Activated T-cell treated with anti-CD3 and anti-CD28 coated beads, Interleukin-2, amount 50 U/mL, for 72 hours (primary cell): ENCODE measurements at regions not wholly inside any gene's neighbourhood (a gene's known extent, or its start where the extent isn't known, plus 50 kb on each side); places are given as distances from the start of the nearest gene placed in this dataset.

Experiments used
- ATAC-seq, 2 donors: fragments of 150-1000 bp; cut with Tn5 transposase; replicated peaks in 1 of 2; 2 replicates each; pipeline ENCODE4 v1.10.0; 2021; ENCODE audit warnings: moderate library complexity in 2 of 2, mild to moderate bottlenecking in 1 of 2
- DNase-seq, 2 donors: peaks; one replicate each; pipeline ENCODE4 v3.0.0; 2021 to 2022; ENCODE audit warnings: mixed read lengths in 1 of 2
- H3K27ac Mint-ChIP-seq: one replicate; pipeline ENCODE4 v1.8.0; 2022; ENCODE audit warnings: mild to moderate bottlenecking, moderate library complexity, mixed read lengths
- H3K27me3 Mint-ChIP-seq: one replicate; pipeline ENCODE4 v1.8.0; 2022; ENCODE audit warnings: low read depth, mixed read lengths
- H3K36me3 Mint-ChIP-seq, 2 donors: one replicate each; pipeline ENCODE4 v1.8.0; 2022; ENCODE audit warnings: mixed read lengths in 2 of 2, mild to moderate bottlenecking in 1 of 2; ENCODE audit not compliant: insufficient read depth in 2 of 2
- H3K4me1 Mint-ChIP-seq: one replicate; pipeline ENCODE4 v1.8.0; 2022; ENCODE audit warnings: low read depth, mixed read lengths
- H3K4me3 Mint-ChIP-seq, 2 donors: one replicate each; pipeline ENCODE4 v1.8.0; 2022; ENCODE audit warnings: mild to moderate bottlenecking in 2 of 2, mixed read lengths in 2 of 2, moderate library complexity in 2 of 2
- H3K9me3 Mint-ChIP-seq, 2 donors: one replicate each; pipeline ENCODE4 v1.8.0; 2022; ENCODE audit warnings: mixed read lengths in 2 of 2

- H3K4me1 Mint-ChIP-seq = no peaks in the 10 kb centered on the region
- DNase-seq = no peak
- no peak for ATAC-seq
- no peaks in the 10 kb centered on the region for H3K27me3 Mint-ChIP-seq
- H3K27ac Mint-ChIP-seq = no peak overlapping the region
- no peak overlapping the region for H3K4me3 Mint-ChIP-seq
- H3K36me3 Mint-ChIP-seq = peaks cover 0 to 2% of the 10 kb centered on the region in 2 donors
- peaks cover 1 to 4% of the 10 kb centered on the region in 2 donors for H3K9me3 Mint-ChIP-seq
Measured at GRCh38 chr14:48008646-48009045, 333.2 kb upstream of the MDGA2 start.

- DNase-seq = no peak
- Mint-ChIP-seq H3K27ac (no peak overlapping the region), H3K4me3 (no peak overlapping the region), H3K4me1 (no peaks in the 10 kb centered on the region), H3K36me3 (peaks cover 0 to 2% of the 10 kb centered on the region in 2 donors), H3K27me3 (no peaks in the 10 kb centered on the region), H3K9me3 (peaks cover 0 to 2% of the 10 kb centered on the region in 2 donors)
- ATAC-seq = no peak
Measured at GRCh38 chr14:48005986-48006385, 330.6 kb upstream of the MDGA2 start.

- no peak for DNase-seq
- H3K27ac Mint-ChIP-seq = no peak overlapping the region
- no peaks in the 10 kb centered on the region for H3K4me1 Mint-ChIP-seq
- H3K36me3 Mint-ChIP-seq = no peaks in the 10 kb centered on the region
- ATAC-seq = no peak
- H3K9me3 Mint-ChIP-seq = peaks cover 3 to 12% of the 10 kb centered on the region in 2 donors
- no peak overlapping the region for H3K4me3 Mint-ChIP-seq
- no peaks in the 10 kb centered on the region for H3K27me3 Mint-ChIP-seq
Measured at GRCh38 chr14:47993883-47994282, 318.5 kb upstream of the MDGA2 start.

GRCh38 chr14:47988175-47988574 is 312.8 kb upstream of the MDGA2 start:
- no peak overlapping the region for H3K4me3 Mint-ChIP-seq
- no peaks in the 10 kb centered on the region for H3K27me3 Mint-ChIP-seq
- peaks cover 0 to 2% of the 10 kb centered on the region in 2 donors for H3K9me3 Mint-ChIP-seq
- no peak for DNase-seq
- H3K27ac Mint-ChIP-seq = no peak overlapping the region
- no peak for ATAC-seq
- no peaks in the 10 kb centered on the region for H3K4me1 Mint-ChIP-seq
- H3K36me3 Mint-ChIP-seq = no peaks in the 10 kb centered on the region

- Mint-ChIP-seq H3K27me3 (no peaks in the 10 kb centered on the region), H3K4me1 (no peaks in the 10 kb centered on the region), H3K9me3 (peaks cover 2 to 3% of the 10 kb centered on the region in 2 donors), H3K4me3 (no peak overlapping the region), H3K36me3 (no peaks in the 10 kb centered on the region), H3K27ac (no peak overlapping the region)
- ATAC-seq = no peak
- no peak for DNase-seq
Measured at GRCh38 chr14:47978871-47979270, 303.5 kb upstream of the MDGA2 start.

- Mint-ChIP-seq H3K4me3 (no peak overlapping the region), H3K27ac (no peak overlapping the region), H3K27me3 (no peaks in the 10 kb centered on the region), H3K4me1 (no peaks in the 10 kb centered on the region), H3K9me3 (peaks cover 5 to 10% of the 10 kb centered on the region in 2 donors), H3K36me3 (no peaks in the 10 kb centered on the region)
- no peak for DNase-seq
- ATAC-seq = no peak
Measured at GRCh38 chr14:47976139-47976538, 300.7 kb upstream of the MDGA2 start.

- Mint-ChIP-seq H3K27me3 (no peaks in the 10 kb centered on the region), H3K9me3 (peaks cover 4 to 7% of the 10 kb centered on the region in 2 donors), H3K27ac (no peak overlapping the region), H3K36me3 (no peaks in the 10 kb centered on the region), H3K4me1 (no peaks in the 10 kb centered on the region), H3K4me3 (no peak overlapping the region)
- ATAC-seq (no peak), DNase-seq (no peak)
Measured at GRCh38 chr14:47966076-47966810, 290.8 kb upstream of the MDGA2 start.

GRCh38 chr14:47961634-47962033 is 286.2 kb upstream of the MDGA2 start:
- no peaks in the 10 kb centered on the region for H3K27me3 Mint-ChIP-seq
- ATAC-seq (no peak), DNase-seq (no peak)
- H3K36me3 Mint-ChIP-seq = no peaks in the 10 kb centered on the region
- no peak overlapping the region for H3K27ac Mint-ChIP-seq
- H3K4me3 Mint-ChIP-seq = no peak overlapping the region
- H3K9me3 Mint-ChIP-seq = peaks cover 0 to 1% of the 10 kb centered on the region in 2 donors
- no peaks in the 10 kb centered on the region for H3K4me1 Mint-ChIP-seq

- H3K4me1 Mint-ChIP-seq = no peaks in the 10 kb centered on the region
- H3K4me3 Mint-ChIP-seq = no peak overlapping the region
- DNase-seq (no peak), ATAC-seq (no peak)
- H3K36me3 Mint-ChIP-seq = no peaks in the 10 kb centered on the region
- no peak overlapping the region for H3K27ac Mint-ChIP-seq
- H3K27me3 Mint-ChIP-seq = no peaks in the 10 kb centered on the region
- H3K9me3 Mint-ChIP-seq = peaks cover 0 to 1% of the 10 kb centered on the region in 2 donors
Measured at GRCh38 chr14:47959740-47960139, 284.3 kb upstream of the MDGA2 start.

- DNase-seq = no peak
- no peaks in the 10 kb centered on the region for H3K36me3 Mint-ChIP-seq
- peaks cover 0 to 2% of the 10 kb centered on the region in 2 donors for H3K9me3 Mint-ChIP-seq
- H3K4me1 Mint-ChIP-seq = no peaks in the 10 kb centered on the region
- no peak for ATAC-seq
- H3K27me3 Mint-ChIP-seq = no peaks in the 10 kb centered on the region
- no peak overlapping the region for H3K4me3 Mint-ChIP-seq
- no peak overlapping the region for H3K27ac Mint-ChIP-seq
Measured at GRCh38 chr14:47949006-47949405, 273.6 kb upstream of the MDGA2 start.

GRCh38 chr14:47935332-47935731 is 259.9 kb upstream of the MDGA2 start:
- H3K9me3 Mint-ChIP-seq = peaks cover 3 to 7% of the 10 kb centered on the region in 2 donors
- ATAC-seq (no peak), DNase-seq (no peak)
- H3K36me3 Mint-ChIP-seq = peaks cover 0 to 1% of the 10 kb centered on the region in 2 donors
- H3K27me3 Mint-ChIP-seq = no peaks in the 10 kb centered on the region
- H3K4me1 Mint-ChIP-seq = no peaks in the 10 kb centered on the region
- H3K4me3 Mint-ChIP-seq = no peak overlapping the region
- H3K27ac Mint-ChIP-seq = no peak overlapping the region

GRCh38 chr14:47929334-47929733 is 253.9 kb upstream of the MDGA2 start:
- Mint-ChIP-seq H3K4me1 (no peaks in the 10 kb centered on the region), H3K27ac (no peak overlapping the region), H3K9me3 (peaks cover 2 to 3% of the 10 kb centered on the region in 2 donors), H3K4me3 (no peak overlapping the region), H3K36me3 (no peaks in the 10 kb centered on the region), H3K27me3 (no peaks in the 10 kb centered on the region)
- DNase-seq (no peak), ATAC-seq (no peak)

GRCh38 chr14:47921133-47921532 is 245.7 kb upstream of the MDGA2 start:
- H3K27me3 Mint-ChIP-seq = no peaks in the 10 kb centered on the region
- no peak for ATAC-seq
- peaks cover 2 to 3% of the 10 kb centered on the region in 2 donors for H3K9me3 Mint-ChIP-seq
- DNase-seq = no peak
- no peak overlapping the region for H3K27ac Mint-ChIP-seq
- no peaks in the 10 kb centered on the region for H3K4me1 Mint-ChIP-seq
- no peak overlapping the region for H3K4me3 Mint-ChIP-seq
- H3K36me3 Mint-ChIP-seq = no peaks in the 10 kb centered on the region

GRCh38 chr14:47919997-47920396 is 244.6 kb upstream of the MDGA2 start:
- Mint-ChIP-seq H3K4me3 (no peak overlapping the region), H3K4me1 (no peaks in the 10 kb centered on the region), H3K27me3 (no peaks in the 10 kb centered on the region), H3K36me3 (no peaks in the 10 kb centered on the region), H3K9me3 (peaks cover 3 to 4% of the 10 kb centered on the region in 2 donors), H3K27ac (no peak overlapping the region)
- no peak for ATAC-seq
- no peak for DNase-seq
